IPS DF 6.9 (cell line): ENCODE measurements at regions not wholly inside any gene's neighbourhood (a gene's known extent, or its start where the extent isn't known, plus 50 kb on each side); places are given as distances from the start of the nearest gene placed in this dataset.

Source experiments
- DNase-seq: peaks from one replicate; pipeline ENCODE4 v3.0.0-alpha.2; 2013; ENCODE audit warnings: low read depth, low spot score
- H3K27ac ChIP-seq: one replicate; pipeline ENCODE4 v1.5.1; 2013; ENCODE audit warnings: low read length, control low read depth
- H3K27me3 ChIP-seq: 2 replicates; pipeline ENCODE4 v1.6.1; 2013; ENCODE audit warnings: mild to moderate bottlenecking, low read length; ENCODE audit not compliant: control insufficient read depth, insufficient read depth
- H3K36me3 ChIP-seq: 2 replicates; pipeline ENCODE4 v1.6.1; 2013; ENCODE audit warnings: low read length; ENCODE audit not compliant: control insufficient read depth, insufficient read depth
- H3K4me1 ChIP-seq: 2 replicates; pipeline ENCODE4 v1.6.1; 2013; ENCODE audit warnings: low read length; ENCODE audit not compliant: control insufficient read depth, insufficient read depth
- H3K4me3 ChIP-seq: 2 replicates; pipeline ENCODE4 v1.5.1; 2013; ENCODE audit warnings: mild to moderate bottlenecking, low read length
- H3K9me3 ChIP-seq: 2 replicates; pipeline ENCODE4 v1.6.1; 2013; ENCODE audit warnings: low read length, inconsistent platforms; ENCODE audit not compliant: control insufficient read depth, insufficient read depth
- WGBS: extraction: QIAGEN DNeasy Blood & Tissue Kit; methylation state at CpG from one replicate; pipeline ENCODE4 v1.1.7; 2013; ENCODE audit warnings: mixed read lengths, missing lambda C conversion rate; ENCODE audit not compliant: insufficient read length, insufficient coverage; 5-methylcytosine and 5-hydroxymethylcytosine counted together

GRCh38 chr3:102059145-102059943, 210.0 kb downstream of the NFKBIZ start:
- Histone ChIP-seq H3K4me1 (no peaks in the 10 kb centered on the region), H3K9me3 (no peaks in the 10 kb centered on the region), H3K27me3 (no peaks in the 10 kb centered on the region), H3K27ac (no peak overlapping the region), H3K36me3 (no peaks in the 10 kb centered on the region), H3K4me3 (no peak overlapping the region)
- DNase-seq = no peak
- no CpG with 5 or more reads among the region's 8 CpGs for WGBS

DNA sequence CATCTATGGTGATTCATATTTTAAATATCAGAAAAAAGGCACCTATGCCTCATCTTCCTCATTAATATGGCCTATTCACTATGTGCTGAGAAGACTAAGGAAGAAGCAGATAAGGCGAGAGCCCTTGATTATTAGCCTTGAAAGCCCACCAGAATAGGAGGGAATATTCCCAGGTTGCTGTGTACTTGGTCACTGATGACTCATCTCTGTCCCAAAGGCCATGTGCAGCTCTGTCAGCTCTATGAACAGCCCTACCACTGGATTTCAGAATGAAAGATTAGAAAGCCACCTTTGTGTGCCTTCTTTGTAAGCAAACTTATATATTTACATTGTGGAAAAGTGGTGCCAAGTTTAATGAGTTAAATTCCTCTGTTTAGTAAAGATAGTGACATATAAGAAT, 211.5 kb downstream of the NFKBIZ start:
- no peak for DNase-seq
- no peaks in the 10 kb centered on the region for H3K9me3 ChIP-seq
- no peak overlapping the region for H3K27ac ChIP-seq
- H3K36me3 ChIP-seq = no peaks in the 10 kb centered on the region
- no peaks in the 10 kb centered on the region for H3K27me3 ChIP-seq
- no peaks in the 10 kb centered on the region for H3K4me1 ChIP-seq
- H3K4me3 ChIP-seq = no peak overlapping the region
- no CpG with 5 or more reads among the region's 1 CpG for WGBS

- DNase-seq = no peak
- no peak overlapping the region for H3K27ac ChIP-seq
Measured at GRCh38 chr3:102063572-102063971, 214.3 kb downstream of the NFKBIZ start.

DNA sequence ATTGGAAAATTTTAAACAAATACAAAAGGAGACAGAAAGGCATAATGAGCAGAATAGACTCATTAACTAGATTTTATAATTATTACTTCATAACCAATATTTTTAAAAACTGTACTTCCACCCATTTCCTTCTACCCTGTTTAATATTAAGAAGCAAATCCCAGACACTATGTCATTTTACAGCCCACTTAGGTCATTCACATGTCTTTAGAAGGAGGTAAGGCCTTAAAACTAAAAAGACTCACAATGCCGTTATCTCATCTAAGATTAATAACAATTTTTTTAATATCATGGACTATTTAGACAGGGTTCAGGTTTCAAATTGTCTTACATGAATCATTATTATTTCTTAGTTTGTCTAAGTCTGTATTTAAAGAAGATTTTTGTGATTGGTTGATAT, 217.2 kb downstream of the NFKBIZ start:
- no peak for DNase-seq
- no peaks in the 10 kb centered on the region for H3K9me3 ChIP-seq
- H3K4me3 ChIP-seq = no peak overlapping the region
- H3K4me1 ChIP-seq = no peaks in the 10 kb centered on the region
- H3K27me3 ChIP-seq = no peaks in the 10 kb centered on the region
- no peak overlapping the region for H3K27ac ChIP-seq
- no CpG with 5 or more reads among the region's 1 CpG for WGBS
- no peaks in the 10 kb centered on the region for H3K36me3 ChIP-seq

More at GRCh38 chr3:102063572-102063971, 214.3 kb downstream of the NFKBIZ start:
- no peaks in the 10 kb centered on the region for H3K9me3 ChIP-seq
- no peaks in the 10 kb centered on the region for H3K36me3 ChIP-seq
- no CpG with 5 or more reads among the region's 8 CpGs for WGBS
- no peaks in the 10 kb centered on the region for H3K27me3 ChIP-seq
- H3K4me3 ChIP-seq = no peak overlapping the region
- H3K4me1 ChIP-seq = no peaks in the 10 kb centered on the region

DNA sequence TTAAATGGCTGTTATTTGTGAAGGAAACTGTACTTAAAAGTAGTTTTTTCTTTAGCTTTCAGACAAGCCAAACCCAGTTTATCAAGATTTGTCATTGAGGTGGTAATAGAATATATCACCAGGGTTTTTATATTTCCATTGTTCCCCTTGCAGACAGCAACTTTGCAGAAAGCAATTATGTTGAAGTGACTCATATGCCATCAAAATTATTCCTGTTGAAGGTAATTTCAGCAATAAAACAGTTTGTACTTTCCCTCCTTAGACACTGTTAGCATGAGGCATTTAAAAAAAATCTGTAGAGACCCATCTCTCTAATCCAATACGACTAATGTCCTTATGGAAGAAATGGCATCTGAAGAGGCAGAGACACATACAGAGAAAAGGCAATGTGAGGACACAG, 219.0 kb downstream of the NFKBIZ start:
- no peak for DNase-seq
- Histone ChIP-seq H3K27ac (no peak overlapping the region), H3K9me3 (no peaks in the 10 kb centered on the region), H3K4me3 (no peak overlapping the region), H3K36me3 (no peaks in the 10 kb centered on the region), H3K27me3 (no peaks in the 10 kb centered on the region), H3K4me1 (no peaks in the 10 kb centered on the region)
- no CpG with 5 or more reads among the region's 1 CpG for WGBS

DNA sequence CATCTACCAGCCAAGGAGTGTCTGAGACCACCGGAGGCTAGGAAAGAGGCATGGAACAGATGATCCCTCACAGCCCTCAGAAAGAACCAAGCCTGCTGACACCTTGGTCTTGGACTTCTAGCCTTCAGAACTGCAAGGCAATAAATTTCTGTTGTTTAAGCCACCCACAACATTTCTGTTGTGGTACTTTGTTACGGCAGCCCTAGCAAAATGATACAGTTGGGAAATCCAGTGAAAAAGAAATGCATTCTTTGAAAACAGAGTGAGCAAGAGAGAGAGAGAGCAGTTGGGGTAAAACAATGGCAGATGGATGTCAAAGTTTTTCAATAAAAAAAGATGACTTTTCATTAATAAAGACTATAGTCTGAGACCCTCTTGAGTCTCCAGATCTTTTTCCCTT, 219.4 kb downstream of the NFKBIZ start:
- H3K27ac ChIP-seq = no peak overlapping the region
- H3K4me1 ChIP-seq = no peaks in the 10 kb centered on the region
- H3K27me3 ChIP-seq = no peaks in the 10 kb centered on the region
- no peaks in the 10 kb centered on the region for H3K9me3 ChIP-seq
- no peak for DNase-seq
- no peak overlapping the region for H3K4me3 ChIP-seq
- H3K36me3 ChIP-seq = no peaks in the 10 kb centered on the region
- no CpG with 5 or more reads among the region's 2 CpGs for WGBS

GRCh38 chr3:102069211-102069662, 219.9 kb downstream of the NFKBIZ start:
- Histone ChIP-seq H3K9me3 (no peaks in the 10 kb centered on the region), H3K4me1 (no peaks in the 10 kb centered on the region), H3K27me3 (no peaks in the 10 kb centered on the region), H3K36me3 (no peaks in the 10 kb centered on the region), H3K27ac (no peak overlapping the region), H3K4me3 (no peak overlapping the region)
- no CpG with 5 or more reads among the region's 1 CpG for WGBS
- no peak for DNase-seq

DNA sequence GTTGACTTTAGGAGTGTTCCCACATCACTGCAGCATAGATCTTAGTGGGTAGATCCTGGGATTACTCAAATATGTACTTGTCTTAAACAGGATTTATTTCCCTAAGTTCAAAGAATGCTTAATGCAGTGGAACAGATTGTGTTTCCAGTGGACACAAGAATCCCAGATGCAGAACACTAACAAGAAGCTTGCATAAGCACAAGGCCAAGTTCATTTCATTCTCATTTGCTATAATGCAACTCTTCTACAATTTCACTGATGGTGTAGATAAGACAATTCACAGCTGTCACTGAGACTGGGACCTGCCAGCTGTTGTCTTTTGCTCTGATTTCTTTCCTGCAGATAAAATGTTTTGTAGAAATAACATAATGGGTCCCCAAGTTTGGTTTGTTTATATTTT, 225.6 kb downstream of the NFKBIZ start:
- DNase-seq = no peak

GRCh38 chr3:102078401-102078800, 229.1 kb downstream of the NFKBIZ start:
- no peaks in the 10 kb centered on the region for H3K4me1 ChIP-seq
- no peaks in the 10 kb centered on the region for H3K27me3 ChIP-seq
- no CpG with 5 or more reads among the region's 3 CpGs for WGBS
- DNase-seq = no peak
- no peak overlapping the region for H3K27ac ChIP-seq
- H3K36me3 ChIP-seq = no peaks in the 10 kb centered on the region
- H3K4me3 ChIP-seq = no peak overlapping the region
- no peaks in the 10 kb centered on the region for H3K9me3 ChIP-seq

More for the DNA sequence above, 225.6 kb downstream of the NFKBIZ start:
- H3K27me3 ChIP-seq = no peaks in the 10 kb centered on the region
- H3K4me3 ChIP-seq = no peak overlapping the region
- H3K36me3 ChIP-seq = no peaks in the 10 kb centered on the region
- no peaks in the 10 kb centered on the region for H3K4me1 ChIP-seq
- no peaks in the 10 kb centered on the region for H3K9me3 ChIP-seq
- no peak overlapping the region for H3K27ac ChIP-seq

DNA sequence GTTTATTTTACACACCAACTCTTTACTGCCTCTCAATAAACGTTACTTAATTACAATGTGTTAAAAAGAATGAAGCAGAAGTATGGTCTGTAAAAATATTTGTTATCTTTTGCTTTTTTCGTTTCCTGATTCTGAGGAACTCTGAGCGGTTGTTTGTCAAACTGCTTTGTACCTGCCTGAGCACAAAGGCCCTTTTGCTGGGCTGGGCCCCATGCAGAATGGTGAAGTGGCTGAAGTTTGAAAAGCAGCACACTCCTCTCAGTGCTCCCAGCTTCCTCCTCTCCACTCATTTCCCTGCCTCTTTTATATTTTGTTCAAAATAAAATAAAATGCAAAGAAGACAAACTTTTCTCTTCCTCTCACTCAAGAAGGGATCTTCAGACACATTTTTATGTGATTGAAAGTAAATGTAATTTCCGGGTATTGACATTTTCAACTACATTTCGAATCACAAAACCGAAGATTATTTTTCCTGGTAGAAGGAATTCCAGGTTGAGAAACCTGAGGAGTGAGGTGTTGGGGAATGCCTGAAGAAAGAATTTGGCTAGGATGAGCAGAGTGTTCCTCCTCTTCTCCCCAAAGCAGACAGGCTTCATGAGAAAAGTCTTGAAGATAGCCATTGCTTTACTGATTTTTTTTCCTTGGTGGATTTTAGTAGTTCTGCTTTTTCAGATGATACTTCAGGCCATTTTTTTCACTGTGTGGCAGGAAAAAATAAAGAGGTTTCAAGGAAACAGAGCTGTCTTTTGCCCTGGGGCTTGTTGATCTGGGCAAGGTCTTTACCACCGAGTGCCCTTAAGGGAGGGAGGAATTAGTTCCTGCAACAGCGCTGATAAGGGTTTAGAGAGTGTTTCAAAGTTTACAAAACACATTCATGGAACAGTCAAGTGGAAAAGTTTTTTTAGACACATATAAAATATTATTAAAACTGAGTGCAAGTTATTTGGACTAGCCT, 229.8 kb downstream of the NFKBIZ start:
- Histone ChIP-seq H3K4me1 (no peaks in the 10 kb centered on the region), H3K4me3 (no peak overlapping the region), H3K36me3 (no peaks in the 10 kb centered on the region), H3K27ac (no peak overlapping the region), H3K9me3 (no peaks in the 10 kb centered on the region), H3K27me3 (no peaks in the 10 kb centered on the region)
- WGBS = no CpG with 5 or more reads among the region's 8 CpGs
- DNase-seq = no peak
